Mesenchymal stem cell (in vitro differentiated cells and primary cell): ENCODE measurements at regions not wholly inside any gene's neighbourhood (a gene's known extent, or its start where the extent isn't known, plus 50 kb on each side); places are given as distances from the start of the nearest gene placed in this dataset.
"Not testable (repeated sequence)": the region's sequence is repeated elsewhere in the genome, so short reads cannot be mapped to it uniquely, and the experiment has no call there.

ENCODE experiments used
- DNase-seq: peaks from one replicate; pipeline ENCODE4 v3.0.0-alpha.2; 2013
- H2AFZ ChIP-seq: one replicate; pipeline ENCODE4 v1.6.1; 2013; ENCODE audit warnings: low read depth, mild to moderate bottlenecking, control low read depth, inconsistent platforms, low read length, moderate library complexity
- H2AK5ac ChIP-seq: 2 replicates; pipeline ENCODE4 v1.6.1; 2013; ENCODE audit warnings: low read length, moderate library complexity, mild to moderate bottlenecking, inconsistent platforms; ENCODE audit not compliant: severe bottlenecking
- H2BK120ac ChIP-seq: one replicate; pipeline ENCODE4 v1.6.1; 2013; ENCODE audit warnings: low read depth, mild to moderate bottlenecking, inconsistent platforms, low read length, moderate library complexity
- H2BK12ac ChIP-seq, 2 experiments: one replicate each; pipeline ENCODE4 v1.6.1; 2013; ENCODE audit warnings: inconsistent platforms in 2 of 2, low read length in 2 of 2, mild to moderate bottlenecking in 2 of 2, moderate library complexity in 2 of 2, control low read depth in 1 of 2
- H2BK15ac ChIP-seq: one replicate; pipeline ENCODE4 v1.6.1; 2013; ENCODE audit warnings: mild to moderate bottlenecking, low read depth, inconsistent platforms; ENCODE audit not compliant: poor library complexity, severe bottlenecking
- H2BK5ac ChIP-seq: 2 replicates; pipeline ENCODE4 v1.6.1; 2013; ENCODE audit warnings: low read depth, mild to moderate bottlenecking, low read length, control low read depth, inconsistent platforms; ENCODE audit not compliant: poor library complexity, severe bottlenecking
- H3K14ac ChIP-seq, 2 experiments: one replicate each; pipeline ENCODE4 v1.6.1; 2013; ENCODE audit warnings: inconsistent platforms in 2 of 2, low read length in 2 of 2, control low read depth in 1 of 2, mild to moderate bottlenecking in 1 of 2, moderate library complexity in 1 of 2
- H3K18ac ChIP-seq, 2 experiments: one replicate each; pipeline ENCODE4 v1.6.1; 2013; ENCODE audit warnings: inconsistent platforms in 2 of 2, low read length in 2 of 2, control low read depth in 1 of 2, low read depth in 1 of 2, mild to moderate bottlenecking in 1 of 2
- H3K23ac ChIP-seq, 2 experiments: one replicate each; pipeline ENCODE4 v1.6.1; 2013; ENCODE audit warnings: inconsistent platforms in 2 of 2, low read length in 2 of 2, mild to moderate bottlenecking in 2 of 2, moderate library complexity in 2 of 2, control low read depth in 1 of 2
- H3K27ac ChIP-seq: 2 replicates; pipeline ENCODE4 v1.5.1; 2013; ENCODE audit warnings: mild to moderate bottlenecking, moderate library complexity, low read length, control low read depth, inconsistent platforms; ENCODE audit not compliant: poor library complexity, severe bottlenecking
- H3K27me3 ChIP-seq, 2 experiments: 2 replicates each; pipeline versions ENCODE4 v1.6.1 to v1.7.0; 2013; ENCODE audit warnings: low read length in 2 of 2, mild to moderate bottlenecking in 2 of 2, moderate library complexity in 2 of 2, control low read depth in 1 of 2, inconsistent platforms in 1 of 2; ENCODE audit not compliant: control insufficient read depth in 1 of 2, insufficient read depth in 1 of 2
- H3K36me3 ChIP-seq, 2 experiments: 2 replicates each; pipeline versions ENCODE4 v1.6.1 to v1.7.0; 2013; ENCODE audit warnings: low read length in 2 of 2, control low read depth in 1 of 2, inconsistent platforms in 1 of 2, low read depth in 1 of 2, mild to moderate bottlenecking in 1 of 2; ENCODE audit not compliant: insufficient read depth in 2 of 2, control insufficient read depth in 1 of 2
- H3K4ac ChIP-seq, 2 experiments: one replicate each; pipeline ENCODE4 v1.6.1; 2013; ENCODE audit warnings: inconsistent platforms in 2 of 2, low read length in 2 of 2, mild to moderate bottlenecking in 2 of 2, moderate library complexity in 2 of 2, control low read depth in 1 of 2, low read depth in 1 of 2
- H3K4me1 ChIP-seq: 2 replicates; pipeline ENCODE4 v1.6.1; 2013; ENCODE audit warnings: low read depth, low read length, control low read depth; ENCODE audit not compliant: control insufficient read depth, insufficient read depth
- H3K4me2 ChIP-seq: 2 replicates; pipeline ENCODE4 v1.6.1; 2013; ENCODE audit warnings: low read length, mild to moderate bottlenecking, inconsistent platforms; ENCODE audit not compliant: poor library complexity, severe bottlenecking
- H3K4me3 ChIP-seq, 2 experiments: 2 replicates each; pipeline versions ENCODE4 v1.5.1 to v1.7.0; 2013; ENCODE audit warnings: low read length in 2 of 2, mild to moderate bottlenecking in 2 of 2, control low read depth in 1 of 2, low read depth in 1 of 2; ENCODE audit not compliant: insufficient read depth in 1 of 2
- H3K79me1 ChIP-seq: replicated peaks from 2 replicates; pipeline ENCODE4 v1.6.1; 2013; ENCODE audit warnings: mild to moderate bottlenecking, control low read depth, low read length, inconsistent platforms; ENCODE audit not compliant: poor library complexity, severe bottlenecking
- H3K9ac ChIP-seq: 2 replicates; pipeline ENCODE4 v1.7.0; 2013; ENCODE audit warnings: mild to moderate bottlenecking, low read length, moderate library complexity
- H3K9me3 ChIP-seq: 2 replicates; pipeline ENCODE4 v1.7.0; 2013; ENCODE audit warnings: mild to moderate bottlenecking, low read length; ENCODE audit not compliant: control insufficient read depth
- H4K8ac ChIP-seq: one replicate; pipeline ENCODE4 v1.6.1; 2013; ENCODE audit warnings: inconsistent platforms, mild to moderate bottlenecking, low read length, moderate library complexity
- H4K91ac ChIP-seq: one replicate; pipeline ENCODE4 v1.6.1; 2013; ENCODE audit warnings: mild to moderate bottlenecking, low read length, inconsistent platforms
- WGBS: methylation state at CpG from one replicate; pipeline ENCODE4 v1.1.7; 2013; ENCODE audit warnings: mixed read lengths; 5-methylcytosine and 5-hydroxymethylcytosine counted together

DNA sequence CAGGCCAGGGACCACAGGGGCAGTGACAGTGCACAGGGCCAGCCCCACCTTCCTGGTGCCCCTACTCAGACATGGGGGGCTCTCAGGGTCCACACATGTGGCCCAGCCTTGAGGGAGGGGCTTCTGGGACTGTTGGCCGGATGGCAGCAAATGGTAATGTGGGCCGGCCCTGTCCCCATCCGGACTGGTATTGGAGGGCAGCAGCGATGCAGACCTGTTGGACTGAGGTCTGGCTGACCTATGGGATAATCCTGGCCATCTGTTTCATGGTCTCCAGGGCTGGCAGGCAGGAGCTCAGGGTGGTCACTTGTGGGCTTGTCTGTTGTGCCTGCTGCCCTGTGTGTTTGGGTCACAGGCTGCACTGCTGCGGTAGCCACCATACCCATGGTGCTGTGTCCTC lies 387.5 kb downstream of the TMEM121 start:
- no peak overlapping the region for H3K4me3 ChIP-seq
- H2BK5ac ChIP-seq = no peak overlapping the region
- no peak overlapping the region for H3K4me2 ChIP-seq
- no peak for DNase-seq
- H2AFZ ChIP-seq = no peak overlapping the region
- H3K4ac ChIP-seq = no peak overlapping the region
- no peak overlapping the region for H3K14ac ChIP-seq
- no peaks in the 10 kb centered on the region for H3K36me3 ChIP-seq
- no peak overlapping the region for H4K8ac ChIP-seq
- no peaks in the 10 kb centered on the region for H3K79me1 ChIP-seq
- H2AK5ac ChIP-seq = no peak overlapping the region
- no peak overlapping the region for H4K91ac ChIP-seq
- H3K23ac ChIP-seq = no peak overlapping the region
- H2BK12ac ChIP-seq = no peak overlapping the region
- H2BK120ac ChIP-seq = no peak overlapping the region
- no peak overlapping the region for H3K18ac ChIP-seq
- no peak overlapping the region for H3K27ac ChIP-seq
- peaks cover 3% of the 10 kb centered on the region for H3K9me3 ChIP-seq
- no peaks in the 10 kb centered on the region for H3K27me3 ChIP-seq
- H3K4me1 ChIP-seq = no peaks in the 10 kb centered on the region
- H3K9ac ChIP-seq = no peak overlapping the region
- no peak overlapping the region for H2BK15ac ChIP-seq
- WGBS = 77% methylated on average over 5 of the region's 5 CpGs

DNA sequence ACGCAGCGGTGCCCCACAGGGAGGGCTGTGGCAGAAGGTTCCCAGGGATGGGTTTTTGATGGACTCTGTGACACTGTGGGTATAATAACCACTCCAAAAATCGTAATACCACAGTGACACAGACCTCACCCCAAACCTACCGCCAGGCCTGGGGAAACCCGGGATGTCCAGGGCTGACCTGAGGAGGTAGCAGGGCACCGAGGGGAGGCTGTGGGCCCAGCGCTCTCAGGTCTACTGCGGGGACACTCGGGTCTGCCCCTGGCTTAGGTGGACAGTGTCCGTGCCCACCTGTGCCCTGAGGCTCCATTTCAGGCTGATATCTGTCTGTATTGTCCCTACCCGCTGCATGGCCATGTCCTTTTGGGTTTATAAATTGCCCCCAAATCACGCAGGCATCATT lies 387.9 kb downstream of the TMEM121 start:
- not testable (repeated sequence) for H4K8ac ChIP-seq, H3K14ac ChIP-seq, H3K9me3 ChIP-seq, H2AK5ac ChIP-seq, H2BK15ac ChIP-seq, H3K27me3 ChIP-seq, H3K36me3 ChIP-seq, H4K91ac ChIP-seq, H3K18ac ChIP-seq, H3K23ac ChIP-seq, H2BK5ac ChIP-seq, H3K4ac ChIP-seq, H3K4me3 ChIP-seq, H3K4me2 ChIP-seq, H3K4me1 ChIP-seq, DNase-seq, H2BK120ac ChIP-seq, H2BK12ac ChIP-seq, H3K9ac ChIP-seq, H3K79me1 ChIP-seq, H2AFZ ChIP-seq, H3K27ac ChIP-seq
- WGBS = 64% methylated on average over 12 of the region's 12 CpGs

DNA sequence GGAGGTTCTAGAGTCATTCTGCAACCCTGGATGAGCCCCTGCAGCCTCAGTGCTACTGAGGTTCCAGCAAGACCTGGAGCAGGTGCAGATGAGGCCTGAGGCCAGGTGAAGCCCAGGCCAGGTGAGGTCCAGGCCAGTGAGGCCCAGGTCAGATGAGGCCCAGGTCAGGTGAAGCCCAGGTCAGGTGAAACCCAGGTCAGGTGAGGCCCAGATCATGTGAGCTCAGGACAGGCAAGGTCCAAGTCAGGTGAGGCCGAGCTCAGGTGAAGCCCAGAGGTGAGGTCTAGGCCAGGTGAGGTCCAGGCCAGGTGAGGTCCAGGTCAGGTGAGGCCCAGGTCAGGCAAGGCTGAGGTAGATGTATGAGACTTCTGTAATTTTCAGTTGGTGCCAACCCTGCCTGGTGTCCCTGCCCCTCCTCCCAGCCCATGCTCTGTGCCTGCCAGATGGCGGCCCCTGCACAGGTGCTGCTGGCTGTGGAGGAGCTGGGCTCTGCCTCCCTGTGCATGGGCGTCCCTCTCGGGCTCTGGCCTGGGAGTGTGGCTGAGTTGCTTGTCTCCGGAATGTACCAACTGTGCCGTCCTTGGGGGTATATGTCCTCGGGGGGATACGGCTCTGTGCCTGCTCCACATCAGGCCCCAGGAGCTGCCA lies 388.5 kb downstream of the TMEM121 start:
- Histone ChIP-seq H3K14ac (no peak overlapping the region), H3K23ac (no peak overlapping the region), H3K18ac (no peak overlapping the region), H4K91ac (no peak overlapping the region), H3K4me1 (no peaks in the 10 kb centered on the region), H2BK5ac (no peak overlapping the region), H3K4ac (no peak overlapping the region), H3K4me2 (no peak overlapping the region), H2AFZ (no peak overlapping the region), H2AK5ac (no peak overlapping the region), H3K4me3 (no peak overlapping the region), H3K27ac (no peak overlapping the region), H3K9me3 (peaks cover 3% of the 10 kb centered on the region), H3K27me3 (no peaks in the 10 kb centered on the region), H2BK12ac (no peak overlapping the region), H3K36me3 (no peaks in the 10 kb centered on the region), H2BK120ac (no peak overlapping the region), H3K79me1 (no peaks in the 10 kb centered on the region), H4K8ac (no peak overlapping the region), H2BK15ac (no peak overlapping the region), H3K9ac (no peak overlapping the region)
- no peak for DNase-seq
- 73% methylated on average over 8 of the region's 8 CpGs for WGBS

DNA sequence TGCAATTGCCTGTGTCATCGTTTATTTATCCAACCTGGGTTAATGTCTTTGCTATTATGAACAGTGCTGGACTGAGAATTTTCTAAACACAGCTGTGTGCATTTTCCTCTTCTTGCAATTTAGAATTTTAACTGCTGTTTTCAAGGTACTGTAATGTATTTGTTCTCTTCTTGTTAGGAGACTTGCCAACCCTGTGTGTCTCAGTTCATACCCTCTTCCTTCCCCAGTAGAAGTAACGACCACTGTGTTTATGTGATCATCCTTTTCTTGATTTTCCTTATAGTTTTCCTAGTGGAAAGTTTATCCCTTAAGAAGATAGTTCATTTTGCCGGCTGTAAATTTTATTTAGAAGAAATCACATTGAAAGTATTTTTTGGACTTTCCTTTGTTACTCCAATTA lies 389.2 kb downstream of the TMEM121 start:
- H3K4ac ChIP-seq, H2AK5ac ChIP-seq, H2AFZ ChIP-seq, DNase-seq, H3K4me2 ChIP-seq, H3K4me3 ChIP-seq, H3K27ac ChIP-seq, H3K18ac ChIP-seq, H3K23ac ChIP-seq, H3K9ac ChIP-seq, H3K79me1 ChIP-seq, H2BK120ac ChIP-seq, H3K36me3 ChIP-seq, H4K8ac ChIP-seq, H3K4me1 ChIP-seq, H2BK15ac ChIP-seq, H2BK5ac ChIP-seq, H2BK12ac ChIP-seq, H3K9me3 ChIP-seq, H3K14ac ChIP-seq, H3K27me3 ChIP-seq, H4K91ac ChIP-seq: not testable (repeated sequence)
- 100% methylated on average over 1 of the region's 3 CpGs for WGBS
